AG09319 (cell line): ENCODE measurements at regions not wholly inside any gene's neighbourhood (a gene's known extent, or its start where the extent isn't known, plus 50 kb on each side); places are given as distances from the start of the nearest gene placed in this dataset.
A peak's percentile ranks its signal among the peaks of the same experiment; 100 is the strongest.

Experiments used
- DNase-seq: peaks from one replicate; pipeline ENCODE4 v3.0.0-alpha.2; 2010; ENCODE audit warnings: low read depth; ENCODE audit errors: extremely low read depth
- CTCF ChIP-seq: IDR thresholded peaks from 2 replicates; pipeline ENCODE4 v1.5.1; 2011; ENCODE audit warnings: low read depth, mild to moderate bottlenecking, inconsistent platforms, low read length, moderate library complexity

- TF ChIP-seq CTCF: no peak
- no peak for DNase-seq
Observed at GRCh38 chr2:173654896-173655265, 300.2 kb downstream of the CDCA7 start.

DNA sequence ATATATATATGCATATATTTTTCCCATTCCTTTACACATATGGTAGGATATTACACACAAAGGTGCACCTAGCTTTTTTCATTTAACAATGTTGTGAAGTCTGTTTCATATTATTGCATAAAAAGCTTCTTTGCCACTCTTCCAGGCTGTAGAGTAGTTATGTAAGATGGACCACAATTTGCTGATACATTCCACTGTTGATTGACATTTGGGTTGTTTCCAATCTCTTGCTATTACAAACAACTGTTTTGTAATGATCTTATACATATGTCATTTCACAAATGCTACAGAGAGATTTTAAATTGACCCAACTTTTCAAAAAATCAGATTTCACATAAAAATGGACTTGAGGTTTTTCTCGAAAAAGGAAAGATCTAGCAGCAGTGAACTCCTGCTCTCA, 301.4 kb downstream of the CDCA7 start:
- DNase-seq: no peak
- no peak for TF ChIP-seq CTCF

- DNase-seq: peak; percentile 80
- TF ChIP-seq CTCF: no peak
Observed at GRCh38 chr2:173657996-173658717, 303.5 kb downstream of the CDCA7 start.

GRCh38 chr2:173658946-173659371, 304.3 kb downstream of the CDCA7 start:
- TF ChIP-seq CTCF: no peak
- DNase-seq: peak; percentile 79

GRCh38 chr2:173659509-173659908, 304.8 kb downstream of the CDCA7 start:
- no peak for TF ChIP-seq CTCF
- DNase-seq: no peak

GRCh38 chr2:173661586-173661985, 303.6 kb downstream of the SP3 start:
- TF ChIP-seq CTCF: no peak
- DNase-seq: no peak

DNA sequence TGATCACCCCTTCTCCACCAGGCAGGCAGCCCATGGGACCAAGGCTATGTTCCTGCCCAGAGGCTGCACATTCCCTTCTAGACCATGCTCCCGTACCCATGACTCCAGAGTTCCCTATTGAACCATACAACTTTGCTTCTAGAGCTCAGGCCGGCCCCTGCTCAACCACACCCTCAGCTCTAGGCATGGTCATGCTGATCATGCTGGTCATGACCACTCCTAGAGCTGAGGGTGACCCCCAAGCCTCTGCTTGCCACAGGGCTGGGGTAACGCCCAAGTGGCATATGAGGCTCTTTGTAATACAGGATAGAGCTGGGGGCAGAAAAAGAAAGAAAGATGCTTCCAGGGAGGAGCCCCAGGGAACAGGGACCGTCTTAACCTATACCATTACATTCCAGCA, 301.8 kb downstream of the SP3 start:
- TF ChIP-seq CTCF: no peak
- no peak for DNase-seq
